ELF-1 (cell line): ENCODE measurements at regions not wholly inside any gene's neighbourhood (a gene's known extent, or its start where the extent isn't known, plus 50 kb on each side); places are given as distances from the start of the nearest gene placed in this dataset.

Source experiments
- DNase-seq: peaks from one replicate; pipeline ENCODE4 v3.0.0-alpha.2; 2016; ENCODE audit warnings: low read depth, low spot score

GRCh38 chr7:106808967-106809635 is 56.0 kb upstream of the PIK3CG start:
- no peak for DNase-seq

- DNase-seq = no peak
Observed at GRCh38 chr7:106811472-106811871, 53.6 kb upstream of the PIK3CG start.

GRCh38 chr7:106812027-106812643 is 52.9 kb upstream of the PIK3CG start:
- no peak for DNase-seq

GRCh38 chr7:106813705-106814305 is 51.3 kb upstream of the PIK3CG start:
- no peak for DNase-seq

GRCh38 chr7:106814887-106815286 is 50.2 kb upstream of the PIK3CG start:
- no peak for DNase-seq
